HG03025 (cell line): ENCODE measurements at regions not wholly inside any gene's neighbourhood (a gene's known extent, or its start where the extent isn't known, plus 50 kb on each side); places are given as distances from the start of the nearest gene placed in this dataset.

Source experiments
- ATAC-seq: cut with Tn5 transposase; IDR thresholded peaks from one replicate; pipeline ENCODE4 v1.9.1; 2021; ENCODE audit warnings: mild to moderate bottlenecking, moderate library complexity; ENCODE audit not compliant: unreplicated experiment, low FRiP score

- ATAC-seq = no peak
Observed at GRCh38 chr11:27968461-27968860, 139.5 kb downstream of the KIF18A start.

GRCh38 chr11:27965559-27965958 lies 142.4 kb downstream of the KIF18A start:
- ATAC-seq = no peak

GRCh38 chr11:27963370-27963769 lies 144.6 kb downstream of the KIF18A start:
- ATAC-seq = no peak

- ATAC-seq = no peak
Observed at GRCh38 chr11:27949951-27950738, 157.8 kb downstream of the KIF18A start.

- no peak for ATAC-seq
Observed at GRCh38 chr11:27945348-27945747, 162.6 kb downstream of the KIF18A start.

GRCh38 chr11:27938011-27938410 lies 169.9 kb downstream of the KIF18A start:
- ATAC-seq = no peak

- ATAC-seq = no peak
Observed at GRCh38 chr11:27934830-27935145, 173.2 kb downstream of the KIF18A start.

- no peak for ATAC-seq
Observed at GRCh38 chr11:27933992-27934829, 173.7 kb downstream of the KIF18A start.

- ATAC-seq = no peak
Observed at GRCh38 chr11:27931770-27932169, 176.2 kb downstream of the KIF18A start.

GRCh38 chr11:27930946-27931345 lies 177.0 kb downstream of the KIF18A start:
- no peak for ATAC-seq

- no peak for ATAC-seq
Observed at GRCh38 chr11:27928809-27929208, 179.1 kb downstream of the KIF18A start.

- no peak for ATAC-seq
Observed at GRCh38 chr11:27926981-27927481, 180.9 kb downstream of the KIF18A start.

- no peak for ATAC-seq
Observed at GRCh38 chr11:27926486-27926885, 181.5 kb downstream of the KIF18A start.

- no peak for ATAC-seq
Observed at GRCh38 chr11:27921472-27921871, 186.5 kb downstream of the KIF18A start.

- peak; percentile 85 for ATAC-seq
Observed at GRCh38 chr11:27916541-27917100, 191.3 kb downstream of the KIF18A start.

GRCh38 chr11:27914080-27914479 lies 193.9 kb downstream of the KIF18A start:
- ATAC-seq = no peak

- no peak for ATAC-seq
Observed at GRCh38 chr11:27913650-27914049, 194.3 kb downstream of the KIF18A start.

GRCh38 chr11:27912916-27913315 lies 195.0 kb downstream of the KIF18A start:
- ATAC-seq = no peak

- ATAC-seq = no peak
Observed at GRCh38 chr11:27910186-27910931, 197.6 kb downstream of the KIF18A start.

GRCh38 chr11:27909386-27909785 lies 198.6 kb downstream of the KIF18A start:
- ATAC-seq = no peak

GRCh38 chr11:27908621-27909020 lies 199.3 kb downstream of the KIF18A start:
- no peak for ATAC-seq
